Activated CD8-positive, alpha-beta memory T cell treated with anti-CD3 and anti-CD28 coated beads, Interleukin-2, amount 10 ng/mL, durations not matched to agents 7 days and 5 days (primary cell): ENCODE measurements at regions not wholly inside any gene's neighbourhood (a gene's known extent, or its start where the extent isn't known, plus 50 kb on each side); places are given as distances from the start of the nearest gene placed in this dataset.

Experiments used
- ATAC-seq: fragments of 150-1000 bp; cut with Tn5 transposase; one replicate; pipeline ENCODE4 v1.10.0; 2021; ENCODE audit warnings: moderate library complexity
- CTCF ChIA-PET: fragments of 350-600 bp; sonication (Branson Sonifier 250); formaldehyde crosslinking; loops from one replicate; lab custom pipeline; 2021; ENCODE audit warnings: antibody characterized with exemption; lab: Charles Lee
- DNase-seq: peaks from one replicate; pipeline ENCODE4 v3.0.0-alpha.2; 2020
- H3K27ac Mint-ChIP-seq: one replicate; pipeline ENCODE4 v1.8.0; 2021; ENCODE audit warnings: mild to moderate bottlenecking, mixed read lengths
- H3K27me3 Mint-ChIP-seq: one replicate; pipeline ENCODE4 v1.8.0; 2021; ENCODE audit warnings: mixed read lengths
- H3K36me3 Mint-ChIP-seq: one replicate; pipeline ENCODE4 v1.8.0; 2021; ENCODE audit warnings: mild to moderate bottlenecking, mixed read lengths
- H3K4me1 Mint-ChIP-seq: one replicate; pipeline ENCODE4 v1.8.0; 2021; ENCODE audit warnings: mixed read lengths
- H3K4me3 Mint-ChIP-seq: one replicate; pipeline ENCODE4 v1.8.0; 2021; ENCODE audit warnings: mild to moderate bottlenecking, moderate library complexity, mixed read lengths
- H3K9me3 Mint-ChIP-seq: one replicate; pipeline ENCODE4 v1.8.0; 2022; ENCODE audit warnings: low read depth, mixed read lengths

- no peak for DNase-seq
- no peaks in the 10 kb centered on the region for H3K9me3 Mint-ChIP-seq
- H3K27ac Mint-ChIP-seq: no peak overlapping the region
- H3K27me3 Mint-ChIP-seq: no peaks in the 10 kb centered on the region
- H3K36me3 Mint-ChIP-seq: no peaks in the 10 kb centered on the region
- no peak overlapping the region for H3K4me3 Mint-ChIP-seq
- H3K4me1 Mint-ChIP-seq: peaks cover 3% of the 10 kb centered on the region
- ATAC-seq: no peak
- CTCF ChIA-PET: no interaction called here
These were observed 86.1 kb upstream of the NPY start for GRCh38 chr7:24197852-24198251.

GRCh38 chr7:24199978-24200377 lies 84.0 kb upstream of the NPY start:
- H3K9me3 Mint-ChIP-seq: no peaks in the 10 kb centered on the region
- ATAC-seq: no peak
- H3K27me3 Mint-ChIP-seq: no peaks in the 10 kb centered on the region
- CTCF ChIA-PET: interaction anchor here (0.6 kb wide), 1 partner anchor 533 kb away, joined by 3 read pairs; no protein-coding TSS in a partner anchor
- H3K4me1 Mint-ChIP-seq: peaks cover 3% of the 10 kb centered on the region
- H3K36me3 Mint-ChIP-seq: no peaks in the 10 kb centered on the region
- no peak for DNase-seq
- no peak overlapping the region for H3K4me3 Mint-ChIP-seq
- no peak overlapping the region for H3K27ac Mint-ChIP-seq

GRCh38 chr7:24200407-24200966 lies 83.5 kb upstream of the NPY start:
- peaks cover 3% of the 10 kb centered on the region for H3K4me1 Mint-ChIP-seq
- ATAC-seq (no peak), DNase-seq (no peak)
- CTCF ChIA-PET: interaction anchor here (0.6 kb wide), 1 partner anchor 533 kb away, joined by 3 read pairs; no protein-coding TSS in a partner anchor
- no peaks in the 10 kb centered on the region for H3K27me3 Mint-ChIP-seq
- H3K27ac Mint-ChIP-seq: no peak overlapping the region
- no peaks in the 10 kb centered on the region for H3K36me3 Mint-ChIP-seq
- H3K9me3 Mint-ChIP-seq: no peaks in the 10 kb centered on the region
- H3K4me3 Mint-ChIP-seq: no peak overlapping the region

GRCh38 chr7:24201226-24201625 lies 82.8 kb upstream of the NPY start:
- CTCF ChIA-PET: interaction anchor here (0.9 kb wide), 1 partner anchor 9 kb away, joined by 4 read pairs; no protein-coding TSS in a partner anchor
- H3K4me3 Mint-ChIP-seq: no peak overlapping the region
- DNase-seq (no peak), ATAC-seq (no peak)
- no peaks in the 10 kb centered on the region for H3K36me3 Mint-ChIP-seq
- peaks cover 3% of the 10 kb centered on the region for H3K4me1 Mint-ChIP-seq
- H3K27me3 Mint-ChIP-seq: no peaks in the 10 kb centered on the region
- no peaks in the 10 kb centered on the region for H3K9me3 Mint-ChIP-seq
- H3K27ac Mint-ChIP-seq: no peak overlapping the region

- Mint-ChIP-seq H3K4me3 (no peak overlapping the region), H3K27ac (no peak overlapping the region), H3K36me3 (no peaks in the 10 kb centered on the region), H3K9me3 (no peaks in the 10 kb centered on the region), H3K27me3 (no peaks in the 10 kb centered on the region), H3K4me1 (no peaks in the 10 kb centered on the region)
- CTCF ChIA-PET: no interaction called here
- DNase-seq: no peak
- no peak for ATAC-seq
These were observed 71.9 kb upstream of the NPY start for GRCh38 chr7:24212073-24212472.

GRCh38 chr7:24213311-24213710 lies 70.7 kb upstream of the NPY start:
- CTCF ChIA-PET: no interaction called here
- no peak for DNase-seq
- no peak overlapping the region for H3K27ac Mint-ChIP-seq
- H3K4me3 Mint-ChIP-seq: no peak overlapping the region
- H3K4me1 Mint-ChIP-seq: no peaks in the 10 kb centered on the region
- H3K9me3 Mint-ChIP-seq: no peaks in the 10 kb centered on the region
- H3K36me3 Mint-ChIP-seq: no peaks in the 10 kb centered on the region
- no peak for ATAC-seq
- no peaks in the 10 kb centered on the region for H3K27me3 Mint-ChIP-seq

- H3K36me3 Mint-ChIP-seq: no peaks in the 10 kb centered on the region
These were observed 69.3 kb upstream of the NPY start for GRCh38 chr7:24214670-24215069.

GRCh38 chr7:24216576-24217125 lies 67.3 kb upstream of the NPY start:
- Mint-ChIP-seq H3K4me3 (no peak overlapping the region), H3K4me1 (no peaks in the 10 kb centered on the region), H3K27me3 (no peaks in the 10 kb centered on the region), H3K36me3 (no peaks in the 10 kb centered on the region), H3K27ac (no peak overlapping the region), H3K9me3 (no peaks in the 10 kb centered on the region)
- ATAC-seq (no peak), DNase-seq (no peak)
- CTCF ChIA-PET: no interaction called here

More at GRCh38 chr7:24214670-24215069, 69.3 kb upstream of the NPY start:
- no peaks in the 10 kb centered on the region for H3K4me1 Mint-ChIP-seq
- no peak overlapping the region for H3K27ac Mint-ChIP-seq
- no peaks in the 10 kb centered on the region for H3K27me3 Mint-ChIP-seq
- ATAC-seq: no peak
- CTCF ChIA-PET: no interaction called here
- no peak overlapping the region for H3K4me3 Mint-ChIP-seq
- H3K9me3 Mint-ChIP-seq: no peaks in the 10 kb centered on the region
- no peak for DNase-seq

GRCh38 chr7:24221500-24221899 lies 62.5 kb upstream of the NPY start:
- no peak for ATAC-seq
- DNase-seq: no peak
- Mint-ChIP-seq H3K27ac (no peak overlapping the region), H3K36me3 (no peaks in the 10 kb centered on the region), H3K4me3 (no peak overlapping the region), H3K4me1 (no peaks in the 10 kb centered on the region), H3K27me3 (peaks cover 8% of the 10 kb centered on the region), H3K9me3 (peaks cover 3% of the 10 kb centered on the region)
- CTCF ChIA-PET: interaction anchor here (0.6 kb wide), 1 partner anchor 106 kb away, joined by 3 read pairs; no protein-coding TSS in a partner anchor

GRCh38 chr7:24227068-24227467 lies 56.9 kb upstream of the NPY start:
- H3K27ac Mint-ChIP-seq: no peak overlapping the region
- DNase-seq: no peak
- H3K4me1 Mint-ChIP-seq: peaks cover 6% of the 10 kb centered on the region
- no peak overlapping the region for H3K4me3 Mint-ChIP-seq
- H3K9me3 Mint-ChIP-seq: peaks cover 3% of the 10 kb centered on the region
- no peak for ATAC-seq
- H3K27me3 Mint-ChIP-seq: peaks cover 23% of the 10 kb centered on the region
- CTCF ChIA-PET: no interaction called here
- H3K36me3 Mint-ChIP-seq: no peaks in the 10 kb centered on the region

GRCh38 chr7:24227603-24228359 lies 56.2 kb upstream of the NPY start:
- Mint-ChIP-seq H3K27ac (no peak overlapping the region), H3K36me3 (no peaks in the 10 kb centered on the region), H3K9me3 (peaks cover 3% of the 10 kb centered on the region), H3K4me1 (peaks cover 6% of the 10 kb centered on the region), H3K4me3 (no peak overlapping the region), H3K27me3 (peaks cover 20% of the 10 kb centered on the region)
- no peak for DNase-seq
- peak; percentile 20 for ATAC-seq
- CTCF ChIA-PET: no interaction called here

- Mint-ChIP-seq H3K4me3 (no peak overlapping the region), H3K9me3 (no peaks in the 10 kb centered on the region), H3K4me1 (peaks cover 6% of the 10 kb centered on the region), H3K36me3 (no peaks in the 10 kb centered on the region), H3K27me3 (peaks cover 23% of the 10 kb centered on the region), H3K27ac (no peak overlapping the region)
- CTCF ChIA-PET: no interaction called here
- DNase-seq (no peak), ATAC-seq (no peak)
These were observed 54.3 kb upstream of the NPY start for GRCh38 chr7:24229481-24230226.

GRCh38 chr7:24231493-24231892 lies 52.5 kb upstream of the NPY start:
- peaks cover 6% of the 10 kb centered on the region for H3K4me1 Mint-ChIP-seq
- CTCF ChIA-PET: no interaction called here
- no peak overlapping the region for H3K27ac Mint-ChIP-seq

More at GRCh38 chr7:24231493-24231892, 52.5 kb upstream of the NPY start:
- Mint-ChIP-seq H3K9me3 (no peaks in the 10 kb centered on the region), H3K27me3 (peaks cover 19% of the 10 kb centered on the region), H3K36me3 (no peaks in the 10 kb centered on the region), H3K4me3 (no peak overlapping the region)
- no peak for ATAC-seq
- DNase-seq: no peak
